Sciatic nerve (tissue), 2 donors: ENCODE measurements at regions not wholly inside any gene's neighbourhood (a gene's known extent, or its start where the extent isn't known, plus 50 kb on each side); places are given as distances from the start of the nearest gene placed in this dataset.

Experiments used
- ATAC-seq: fragments of 200-7000 bp; cut with Tn5 transposase; one replicate; pipeline ENCODE4 v1.9.1; 2020; ENCODE audit warnings: mild to moderate bottlenecking, moderate library complexity
- DNase-seq: peaks from one replicate; pipeline ENCODE4 v3.0.0-alpha.2; 2020; ENCODE audit warnings: low spot score
- intact Hi-C: fragments of 100-400 bp; cut with DNase I; formaldehyde crosslinking; loops from one replicate; pipeline ENCODE4 v1.14.2; 2022
- donor health status: DM: no; HTN: no; CAD: no.
- donor health status: DM: no; HTN: no; CAD: no.

DNA sequence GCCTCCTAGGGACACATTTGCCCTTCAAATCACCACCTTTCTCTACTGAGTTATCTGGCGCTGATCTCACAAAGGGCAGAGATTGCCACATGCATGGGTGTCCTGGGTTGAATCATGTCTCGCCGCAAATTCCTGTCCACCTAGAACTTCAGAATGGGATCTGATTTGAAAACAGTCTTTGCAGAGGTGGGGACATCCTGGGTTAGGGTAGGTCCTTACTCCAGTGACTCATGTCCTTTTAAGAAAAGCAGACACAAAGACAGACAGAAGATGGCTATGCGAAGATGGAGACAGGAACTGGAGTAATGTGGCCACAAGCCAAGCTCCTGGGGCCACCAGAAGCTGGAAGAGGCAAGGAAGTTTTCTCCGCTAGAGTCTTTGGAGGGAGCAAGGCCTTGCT lies 197.4 kb upstream of the SMIM21 start:
- intact Hi-C loops: no loop called here
- no peak for ATAC-seq
- DNase-seq: no peak

DNA sequence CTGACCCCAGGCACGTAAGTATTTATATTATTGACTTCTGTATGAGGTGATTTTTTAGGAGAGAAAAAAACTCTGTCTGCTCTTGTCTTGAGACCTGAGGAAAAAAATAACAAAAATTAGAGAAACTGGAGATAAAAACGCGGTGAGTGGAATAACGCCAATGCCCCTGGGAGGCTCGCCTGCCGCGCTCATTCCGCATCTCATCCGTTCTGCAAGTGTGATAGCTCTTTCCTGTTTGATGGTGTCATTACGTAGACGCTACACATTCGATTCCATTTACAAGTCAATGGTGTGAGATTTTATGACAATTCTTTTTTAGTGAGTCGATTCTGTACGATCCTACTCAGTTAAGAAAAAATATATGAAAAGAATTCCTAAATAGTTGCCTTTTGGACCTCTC lies 194.3 kb upstream of the SMIM21 start:
- intact Hi-C loops: no loop called here
- ATAC-seq: no peak
- no peak for DNase-seq

DNA sequence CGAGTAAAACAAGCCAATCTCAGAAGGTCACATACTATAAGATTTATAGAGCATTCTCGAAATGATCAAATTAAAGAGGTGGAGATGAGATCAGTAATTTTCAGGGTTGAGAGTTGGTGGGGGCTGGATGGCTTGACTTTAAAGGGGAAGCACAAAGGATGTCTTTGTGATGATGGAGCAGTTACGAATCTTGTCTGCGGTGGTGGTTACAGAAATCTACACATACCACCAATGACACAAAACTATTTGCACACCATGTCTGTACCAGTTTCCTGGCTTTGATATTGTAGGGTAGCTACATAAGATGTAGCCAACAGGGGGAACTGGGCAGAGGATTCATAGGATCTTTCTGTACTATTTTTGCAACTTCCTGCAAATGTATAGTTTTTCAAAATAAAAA lies 190.6 kb upstream of the SMIM21 start:
- intact Hi-C loops: no loop called here
- DNase-seq: no peak
- no peak for ATAC-seq

DNA sequence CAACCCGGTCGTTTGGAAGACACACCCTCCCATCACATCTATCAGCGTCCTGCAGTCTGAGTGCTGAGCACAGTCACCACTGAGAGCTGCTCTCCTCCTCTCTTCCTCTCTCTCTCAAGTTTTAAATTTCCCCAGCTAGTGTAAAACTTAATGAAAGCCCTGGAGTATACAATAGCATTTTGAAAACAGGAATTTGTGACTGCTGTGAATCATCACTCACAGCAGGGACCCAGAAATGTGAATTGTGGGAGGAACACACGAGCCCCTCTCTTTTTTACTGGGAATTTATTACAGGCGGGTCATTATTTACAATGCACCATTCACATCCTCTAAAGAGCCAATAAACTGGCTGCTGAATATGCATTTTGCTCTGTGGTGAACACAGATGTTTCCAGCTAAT lies 185.0 kb upstream of the SMIM21 start:
- no peak for ATAC-seq
- intact Hi-C loops: no loop called here
- no peak for DNase-seq

DNA sequence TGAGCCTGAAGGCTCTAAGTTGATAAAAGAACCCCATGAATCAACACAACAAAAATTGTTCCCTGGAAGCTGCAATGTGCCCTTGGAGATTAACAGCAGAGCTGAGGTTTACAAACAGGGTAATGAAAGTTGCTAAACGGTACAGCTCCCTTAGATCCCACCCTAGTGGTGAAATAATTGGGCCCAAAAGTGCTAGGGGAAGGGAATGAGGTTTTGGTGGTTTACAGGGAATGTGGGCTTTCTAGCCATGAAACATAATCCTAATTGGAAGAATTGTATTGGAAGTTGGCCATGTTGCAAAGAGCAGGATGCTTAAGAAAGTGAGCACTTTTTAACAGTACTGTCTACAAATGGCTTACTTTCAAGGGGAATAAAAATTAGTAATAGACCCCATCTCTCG lies 180.2 kb upstream of the SMIM21 start:
- ATAC-seq: peak; percentile 32
- intact Hi-C loops: no loop called here
- no peak for DNase-seq

DNA sequence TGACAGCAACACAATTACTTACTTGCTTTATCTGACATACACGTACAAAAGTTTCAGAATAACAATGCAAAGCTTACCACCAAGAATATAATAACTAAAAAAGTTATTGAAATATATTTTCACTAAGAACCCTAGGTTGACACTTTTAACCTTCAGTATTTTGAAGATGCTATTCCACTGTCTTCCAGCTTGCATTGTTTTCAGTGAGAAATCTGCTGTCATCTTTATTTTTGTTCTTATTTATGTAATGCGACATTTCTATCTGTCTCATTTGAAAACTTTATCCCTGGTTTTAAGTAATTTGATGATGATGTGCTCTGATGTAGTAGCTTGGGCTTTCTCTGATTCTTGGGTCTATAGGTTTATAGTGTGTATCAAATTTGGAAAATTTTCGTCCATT lies 165.0 kb upstream of the SMIM21 start:
- ATAC-seq: no peak
- no peak for DNase-seq
- intact Hi-C loops: no loop called here

DNA sequence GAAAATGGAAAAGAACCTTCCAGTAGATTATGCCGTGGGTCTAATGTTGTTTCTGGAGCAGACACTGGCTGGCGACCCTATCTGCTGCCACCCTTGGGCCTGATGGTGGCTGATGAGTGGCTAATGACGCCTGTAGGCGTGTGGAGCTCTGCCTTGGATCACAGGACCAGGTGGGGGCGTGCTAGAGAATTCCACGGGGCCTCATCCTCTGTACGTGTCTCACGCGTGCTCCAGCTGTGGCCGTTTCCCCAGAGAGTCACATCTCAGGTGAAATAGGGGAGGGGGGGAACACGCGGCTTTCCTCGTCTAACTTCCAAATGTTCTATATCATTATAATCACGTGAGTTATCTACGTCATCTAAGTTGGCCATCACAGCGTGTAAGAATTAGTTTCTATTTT lies 160.9 kb upstream of the SMIM21 start:
- ATAC-seq (no peak), DNase-seq (no peak)
- intact Hi-C loops: no loop called here

DNA sequence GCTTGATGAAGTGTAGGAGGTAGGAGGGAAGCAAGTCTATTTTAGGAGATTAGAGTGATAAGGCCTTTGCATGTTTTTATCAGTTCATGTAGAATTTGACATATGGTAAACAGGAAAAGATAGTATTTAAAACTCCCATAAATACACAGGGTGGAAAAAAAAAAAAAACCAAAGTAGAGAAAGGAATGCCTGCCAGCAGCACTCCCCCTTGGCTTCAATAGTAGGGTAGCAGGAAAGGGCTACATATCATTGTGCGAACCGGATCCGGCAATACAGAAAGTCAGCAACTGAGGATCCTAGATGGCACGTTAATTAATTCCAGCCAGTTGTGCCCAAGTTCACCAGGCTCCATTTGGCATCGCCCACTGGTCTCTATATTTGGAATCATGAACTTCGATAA lies 159.6 kb upstream of the SMIM21 start:
- ATAC-seq (no peak), DNase-seq (no peak)
- intact Hi-C loops: no loop called here

DNA sequence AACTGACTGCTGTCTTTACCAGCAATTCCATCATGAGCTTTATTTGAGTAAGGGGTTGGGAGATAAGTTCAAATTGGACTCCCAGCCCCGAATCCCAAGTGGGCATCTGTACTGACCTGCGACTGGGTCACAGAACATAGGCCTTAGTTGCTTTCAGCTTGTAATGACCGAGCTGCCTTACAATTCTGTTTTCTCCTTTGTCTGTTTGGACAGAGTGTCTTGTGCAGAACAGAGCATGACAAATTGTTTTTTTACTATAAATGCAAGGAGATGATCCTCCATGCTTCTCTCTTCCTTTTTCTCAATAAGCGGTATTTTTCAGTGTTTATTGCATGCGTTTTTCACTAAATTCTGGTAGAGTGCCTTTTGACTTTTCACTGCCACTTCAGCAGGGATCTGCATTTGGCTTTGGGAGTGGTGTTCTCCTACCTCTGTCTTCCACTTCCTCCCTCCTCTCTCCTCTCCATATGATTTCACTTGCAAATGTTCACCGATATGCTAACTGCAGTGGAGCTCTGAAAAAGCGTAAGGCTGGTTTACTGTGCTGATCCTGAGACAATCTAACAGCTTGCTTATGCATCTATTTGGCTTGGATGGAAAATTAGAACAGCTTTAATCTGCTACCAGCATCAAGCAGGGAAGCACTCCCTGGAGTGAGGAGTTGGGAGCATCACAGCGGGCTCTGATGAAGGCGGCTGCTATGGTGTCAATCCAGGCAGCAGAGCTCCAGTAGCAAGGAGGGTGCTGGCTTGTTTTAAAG lies 158.8 kb upstream of the SMIM21 start:
- no peak for ATAC-seq
- intact Hi-C loops: no loop called here
- no peak for DNase-seq

DNA sequence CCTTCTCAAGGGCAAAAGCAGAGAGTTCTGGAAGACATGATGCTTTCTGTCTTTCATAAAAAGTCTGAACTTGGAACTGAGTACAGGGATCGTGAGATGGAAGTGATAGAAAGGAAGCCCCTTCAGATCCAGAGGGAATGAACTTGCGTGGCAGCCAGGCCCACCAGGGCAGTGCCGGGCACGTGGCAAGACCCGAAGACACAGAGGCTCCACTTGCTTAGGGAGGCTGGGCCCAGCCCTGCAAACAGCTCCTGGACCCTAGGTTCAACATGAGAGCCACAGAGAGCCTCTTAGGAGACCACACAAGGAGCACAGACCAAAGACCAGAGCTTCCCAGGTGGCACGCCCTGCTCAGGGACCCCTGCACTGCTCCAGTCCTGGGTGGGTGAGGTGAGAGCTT lies 155.4 kb upstream of the SMIM21 start:
- intact Hi-C loops: no loop called here
- DNase-seq (no peak), ATAC-seq (no peak)

DNA sequence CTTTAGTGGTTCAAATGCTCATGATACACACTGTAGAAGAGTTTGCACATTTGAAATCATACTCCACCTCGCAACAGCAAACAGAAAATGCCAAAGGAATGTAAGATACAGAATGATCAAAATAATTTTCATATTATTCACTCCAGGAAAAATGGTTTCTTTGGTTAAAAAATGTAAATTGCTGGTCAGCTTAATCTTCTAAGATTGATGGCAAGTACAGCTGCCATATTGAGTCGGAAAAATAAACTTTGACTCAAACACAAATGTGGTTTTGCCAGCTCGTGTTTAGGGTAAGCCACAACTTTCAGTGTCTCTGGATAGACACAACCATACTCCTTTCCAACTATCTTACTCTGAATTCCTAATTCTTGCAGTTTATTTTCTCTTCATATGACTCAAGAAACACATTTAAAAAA lies 154.9 kb upstream of the SMIM21 start:
- ATAC-seq: no peak
- no peak for DNase-seq
- intact Hi-C loops: no loop called here

DNA sequence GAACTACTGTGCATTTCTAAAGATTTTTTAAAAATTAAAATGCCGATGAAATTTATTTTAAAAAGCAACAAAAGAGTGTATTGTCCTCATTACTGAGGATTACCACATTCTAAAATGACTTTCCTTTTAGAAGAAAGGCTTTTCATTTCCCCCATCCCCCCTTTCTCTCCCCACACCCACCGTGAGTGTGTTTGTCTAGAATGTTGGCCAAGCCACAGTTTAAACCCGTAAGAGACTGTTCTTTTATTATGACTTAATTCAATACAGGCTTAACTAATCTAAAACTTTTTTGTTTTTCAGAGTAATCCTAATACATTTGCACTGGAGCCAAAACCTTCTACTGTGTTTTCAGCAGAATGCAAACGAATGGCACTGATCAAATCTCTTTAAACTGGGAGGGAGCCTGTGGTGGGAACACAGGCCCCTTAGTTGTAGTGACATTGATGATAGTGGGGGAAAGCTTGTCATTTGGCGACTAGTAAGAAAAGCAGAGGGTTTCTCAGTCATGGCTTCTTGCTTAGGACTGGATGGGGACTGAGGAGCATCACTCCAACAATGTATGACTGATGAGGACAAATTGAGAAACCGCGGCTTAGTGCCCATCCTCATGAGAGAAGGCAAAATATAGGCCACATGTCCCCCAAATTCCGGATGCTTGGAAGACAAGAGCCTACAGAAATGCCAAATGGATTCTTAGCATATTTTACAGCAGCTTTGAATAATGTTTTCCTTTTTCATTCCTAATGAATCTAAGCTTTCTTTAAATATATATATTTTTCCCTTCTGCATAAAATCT lies 154.0 kb upstream of the SMIM21 start:
- intact Hi-C loops: no loop called here
- ATAC-seq: peak; percentile 74
- DNase-seq: no peak

DNA sequence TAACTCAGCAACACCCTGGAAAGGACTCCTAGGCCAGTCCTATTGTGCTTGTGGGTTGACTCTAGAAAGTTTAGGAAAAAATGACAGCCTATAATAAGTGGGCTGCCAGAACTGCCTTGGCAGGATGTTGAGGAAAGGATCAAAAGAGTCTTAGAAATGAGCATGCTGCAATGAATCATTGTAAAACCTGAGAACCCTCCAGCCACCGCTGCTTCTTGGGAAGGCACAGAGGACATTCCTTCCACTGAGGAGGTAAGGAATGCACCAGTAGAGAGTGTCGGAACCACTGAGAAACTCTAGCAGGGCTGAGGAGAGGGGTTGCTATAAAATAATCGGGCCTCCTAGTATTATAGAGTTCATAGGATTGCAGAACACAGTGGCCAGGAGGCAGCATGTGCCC lies 146.7 kb upstream of the SMIM21 start:
- intact Hi-C loops: no loop called here
- no peak for DNase-seq
- no peak for ATAC-seq

DNA sequence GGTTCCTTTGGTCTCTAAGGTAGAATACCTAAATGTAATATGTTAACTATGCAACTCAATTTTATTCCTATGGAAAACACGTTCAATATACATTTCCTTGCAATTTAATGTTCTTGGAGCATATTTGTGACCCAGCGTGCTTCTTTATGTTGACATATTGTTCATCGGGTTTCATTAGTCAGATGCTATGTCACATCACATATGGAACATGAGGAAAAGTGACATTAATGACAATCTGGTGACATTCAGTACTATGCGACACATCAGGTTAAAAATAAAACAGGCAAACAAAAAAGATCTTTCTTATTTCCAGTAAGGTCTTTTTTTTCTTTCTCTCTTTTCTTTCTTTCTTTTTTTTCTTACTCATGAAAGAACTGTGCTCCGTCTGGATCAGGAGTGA lies 135.6 kb upstream of the SMIM21 start:
- intact Hi-C loops: no loop called here
- ATAC-seq: no peak

DNA sequence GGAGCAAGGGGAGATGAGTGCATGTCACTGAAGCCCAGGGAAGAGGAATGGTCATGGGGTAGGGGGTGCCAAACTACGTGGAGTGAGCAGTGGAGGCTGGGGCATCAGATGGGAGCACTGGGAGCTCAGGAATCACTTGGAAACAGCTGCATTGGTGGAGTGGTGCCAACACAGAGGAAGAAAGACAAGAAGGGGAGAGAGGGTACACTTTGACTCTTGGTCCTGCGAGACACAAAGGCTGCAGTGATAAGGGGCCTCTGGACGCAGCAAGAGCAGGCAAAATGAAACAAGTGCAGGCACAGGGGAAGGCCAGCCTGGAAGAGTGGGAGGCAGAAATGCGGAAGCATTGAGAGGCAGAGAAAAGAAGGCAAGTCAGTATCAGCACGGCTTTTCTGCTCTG lies 134.7 kb upstream of the SMIM21 start:
- ATAC-seq (peak; percentile 29), DNase-seq (no peak)
- intact Hi-C loops: no loop called here

More for the DNA sequence above, 135.6 kb upstream of the SMIM21 start:
- no peak for DNase-seq

DNA sequence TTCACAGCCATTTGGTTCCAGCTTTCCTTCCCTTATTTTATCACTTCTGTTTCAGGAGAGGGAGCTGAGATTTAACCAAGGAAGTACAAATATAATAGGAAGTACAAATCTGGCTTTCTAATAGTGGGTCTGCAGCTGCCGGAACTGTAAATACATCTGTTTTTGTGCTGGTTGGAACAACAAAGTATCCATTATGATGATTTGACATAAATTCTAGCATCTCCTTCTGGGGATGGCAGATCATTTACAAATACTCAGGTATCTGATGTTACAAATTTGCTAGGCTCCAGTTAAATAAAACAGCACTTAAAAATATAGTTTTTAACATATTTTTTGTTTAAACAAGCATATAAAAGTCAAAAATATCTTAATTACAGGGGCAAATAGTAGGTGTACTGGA lies 131.3 kb upstream of the SMIM21 start:
- intact Hi-C loops: no loop called here
- no peak for ATAC-seq

DNA sequence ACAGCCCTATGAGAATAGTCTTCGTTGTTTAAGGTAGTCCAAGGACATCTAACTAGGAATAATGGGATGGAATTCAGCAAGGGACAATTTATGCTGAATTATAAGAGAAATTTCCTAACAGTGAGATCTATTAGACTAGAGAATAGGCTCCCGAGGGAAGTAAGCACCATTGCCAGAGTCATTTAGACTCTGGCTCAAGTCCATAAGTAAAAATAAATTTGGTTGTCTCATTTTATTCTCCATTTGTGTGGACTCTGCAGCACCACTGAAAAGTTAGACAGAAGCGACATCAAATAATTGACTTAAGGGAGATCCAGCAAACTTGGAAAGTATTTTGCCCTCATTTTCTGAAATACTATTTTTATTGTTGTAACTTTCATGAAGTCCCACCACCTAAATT lies 129.3 kb upstream of the SMIM21 start:
- ATAC-seq (no peak), DNase-seq (no peak)
- intact Hi-C loops: no loop called here

More for the DNA sequence above, 131.3 kb upstream of the SMIM21 start:
- DNase-seq: no peak

DNA sequence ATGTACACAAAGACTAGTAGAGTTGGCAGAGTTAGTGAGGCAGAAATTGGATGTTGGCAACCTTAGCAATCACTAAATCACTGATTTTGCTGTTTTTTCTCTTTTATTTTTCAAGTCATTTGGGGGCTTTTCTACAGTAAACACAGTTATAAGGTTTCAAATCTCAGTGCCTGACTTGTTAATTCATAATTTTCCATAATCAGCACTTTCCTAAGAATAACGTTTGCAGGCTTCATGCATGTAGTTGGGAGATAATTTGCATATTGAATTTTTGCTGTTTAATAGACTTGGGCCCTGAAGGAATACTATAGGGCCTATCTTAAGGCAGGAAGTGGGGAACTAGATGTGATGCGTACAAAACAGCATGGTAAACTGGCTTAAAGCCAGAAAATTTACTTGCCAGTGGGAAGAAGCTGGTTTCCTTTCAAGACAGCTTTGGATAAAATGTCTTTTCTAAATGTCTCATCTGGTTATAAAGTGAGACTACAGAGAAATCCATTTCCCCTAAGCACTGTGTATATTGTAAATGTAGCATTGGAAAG lies 127.2 kb upstream of the SMIM21 start:
- intact Hi-C loops: no loop called here
- DNase-seq (no peak), ATAC-seq (no peak)

DNA sequence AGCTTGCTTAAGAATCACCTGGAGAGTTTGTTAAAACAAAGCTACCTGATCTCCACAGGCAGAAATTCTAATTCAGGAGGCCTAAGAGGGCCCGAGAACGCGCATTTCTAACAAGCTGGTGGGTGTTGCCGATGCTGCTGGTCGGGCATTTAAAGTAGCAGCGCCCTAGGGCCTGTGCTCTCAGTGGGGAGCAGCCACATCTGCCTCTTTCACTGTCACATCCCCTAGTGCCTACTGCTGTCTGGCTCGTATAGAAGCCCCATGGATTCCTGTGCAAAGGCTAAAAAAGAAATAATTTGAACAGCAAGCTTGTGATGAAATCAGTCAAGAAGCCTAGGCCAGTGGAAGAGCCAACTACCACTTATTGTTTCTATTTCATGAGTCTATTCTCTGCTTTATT lies 126.7 kb upstream of the SMIM21 start:
- intact Hi-C loops: no loop called here
- ATAC-seq (no peak), DNase-seq (no peak)

DNA sequence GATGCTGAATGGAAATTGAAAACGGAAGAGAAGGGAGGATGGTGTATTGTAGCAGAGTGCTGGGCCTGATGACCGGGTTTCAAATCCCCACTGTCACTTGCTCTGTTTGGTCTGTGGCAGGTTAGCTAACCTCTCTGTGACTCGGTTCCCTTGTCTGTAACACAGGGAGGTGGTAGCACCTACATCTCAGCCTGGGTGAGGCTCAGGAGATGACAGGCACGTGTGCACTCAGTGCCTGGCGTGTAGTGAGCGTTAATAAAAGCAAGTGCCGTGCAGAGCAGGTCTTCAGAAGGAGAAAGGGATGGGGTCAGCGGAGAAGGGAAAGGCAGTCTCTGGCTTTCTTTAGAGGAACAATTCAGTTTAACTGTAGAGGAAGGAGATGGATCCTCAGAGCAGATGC lies 125.5 kb upstream of the SMIM21 start:
- intact Hi-C loops: no loop called here
- ATAC-seq (no peak), DNase-seq (no peak)
